ENCODE measurements at regions not wholly inside any gene's neighbourhood (a gene's known extent, or its start where the extent isn't known, plus 50 kb on each side); places are given as distances from the start of the nearest gene placed in this dataset.
"Not testable (repeated sequence)": the region's sequence is repeated elsewhere in the genome, so short reads cannot be mapped to it uniquely, and the experiment has no call there.

- H4K8ac ChIP-seq (ENCODE audit: low read depth in 2 of 2, low read length in 2 of 2): no peak overlapping the region
- H3K4ac ChIP-seq (ENCODE audit: low read depth, low read length): no peak overlapping the region
- no peak overlapping the region for H4K91ac ChIP-seq (ENCODE audit: insufficient read depth, low read depth, low read length)
- peaks cover 50% of the 10 kb centered on the region for H3K9me3 ChIP-seq (ENCODE audit: control insufficient read depth, insufficient read depth, low read length)
- H3K56ac ChIP-seq (ENCODE audit: extremely low read depth, insufficient read depth, low read length): no peak overlapping the region
- H4K20me1 ChIP-seq (ENCODE audit: insufficient read depth, low read length): no peaks in the 10 kb centered on the region
- dilution Hi-C loops (cut with HindIII; ENCODE audit: low sequenced_read_pairs, unreplicated experiment) (no loop called here), in situ Hi-C loops (cut with MboI; ENCODE audit: low sequenced_read_pairs) (no loop called here), intact Hi-C loops (cut with micrococcal nuclease) (no loop called here)
- ChIA-PET POLR2A (ENCODE audit: unreplicated experiment) (no interaction called here), CTCF (no interaction called here)
- H3K4me2 ChIP-seq (ENCODE audit: low read depth, low read length): no peak overlapping the region
- no peak overlapping the region for H4K5ac ChIP-seq (ENCODE audit: low read depth, low read length)
- H3K9me1 ChIP-seq (ENCODE audit: insufficient read depth, low read length): no peaks in the 10 kb centered on the region
- no peak overlapping the region for H2BK20ac ChIP-seq (ENCODE audit: low read depth, low read length)
- ATAC-seq (ENCODE audit: low read depth): no peak
- no peak overlapping the region for H3K4me3 ChIP-seq (ENCODE audit: insufficient read depth, low read depth, low read length)
- no peak overlapping the region for H3K18ac ChIP-seq (ENCODE audit: low read depth, low read length)
- H3K27me3 ChIP-seq (ENCODE audit: control insufficient read depth, insufficient read depth, low read length): no peaks in the 10 kb centered on the region
- no peaks in the 10 kb centered on the region for H3K79me1 ChIP-seq (ENCODE audit: low read depth in 1 of 2, low read length in 2 of 2)
- no peak overlapping the region for H3K27ac ChIP-seq (ENCODE audit: insufficient read depth, low read length)
- no peak overlapping the region for H2AK9ac ChIP-seq (replicated peaks; ENCODE audit: low read depth, low read length, poor library complexity)
- no peak for DNase-seq
- H3K4me1 ChIP-seq (ENCODE audit: control insufficient read depth, insufficient read depth, low read length): no peaks in the 10 kb centered on the region
- H3K36me3 ChIP-seq (ENCODE audit: control insufficient read depth, insufficient read depth, low read length): no peaks in the 10 kb centered on the region
- no peak overlapping the region for H3K23ac ChIP-seq (ENCODE audit: low read depth, low read length)
- H2BK5ac ChIP-seq (ENCODE audit: low read depth, low read length, poor library complexity, severe bottlenecking): no peak overlapping the region
- no peak overlapping the region for H2BK120ac ChIP-seq (ENCODE audit: low read depth, low read length)
- no TSS peak for BruUV-seq (replicated peaks)
- no peak overlapping the region for H2AK5ac ChIP-seq (ENCODE audit: low read depth, low read length)
- H3K9ac ChIP-seq (ENCODE audit: low read depth, low read length): no peak overlapping the region
- no peak overlapping the region for H3K14ac ChIP-seq (replicated peaks; ENCODE audit: low read depth, low read length)
- H2AFZ ChIP-seq (replicated peaks; ENCODE audit: low read length, poor library complexity): no peak overlapping the region
- no peak for TF ChIP-seq USF2 (IDR thresholded peaks at IDR 0.05; ENCODE audit: low read depth, low read length)
- no peak overlapping the region for H2BK15ac ChIP-seq (ENCODE audit: low read depth, low read length)
- 33% methylated on average over 1 of the region's 8 CpGs; no CpG with 5 or more reads in 1 of the 2 experiments for WGBS, 2 experiments (ENCODE audit: extremely low coverage in 2 of 2, insufficient read length in 1 of 2)
These were observed 442.6 kb upstream of the MYT1L start for GRCh38 chr2:2773692-2774091.

- in situ Hi-C loops (cut with MboI; ENCODE audit: low sequenced_read_pairs); H3K4me1 ChIP-seq (ENCODE audit: control insufficient read depth, insufficient read depth, low read length); H2BK20ac ChIP-seq (ENCODE audit: low read depth, low read length); H3K79me1 ChIP-seq (ENCODE audit: low read depth in 1 of 2, low read length in 2 of 2); dilution Hi-C loops (cut with HindIII; ENCODE audit: low sequenced_read_pairs, unreplicated experiment); H3K4ac ChIP-seq (ENCODE audit: low read depth, low read length); H2BK120ac ChIP-seq (ENCODE audit: low read depth, low read length); H3K14ac ChIP-seq (replicated peaks; ENCODE audit: low read depth, low read length); H4K5ac ChIP-seq (ENCODE audit: low read depth, low read length); H2BK15ac ChIP-seq (ENCODE audit: low read depth, low read length); H3K4me2 ChIP-seq (ENCODE audit: low read depth, low read length); H3K4me3 ChIP-seq (ENCODE audit: insufficient read depth, low read depth, low read length); H2AK5ac ChIP-seq (ENCODE audit: low read depth, low read length); H3K27ac ChIP-seq (ENCODE audit: insufficient read depth, low read length); H3K9me1 ChIP-seq (ENCODE audit: insufficient read depth, low read length); BruUV-seq (replicated peaks); H2AFZ ChIP-seq (replicated peaks; ENCODE audit: low read length, poor library complexity); H2AK9ac ChIP-seq (replicated peaks; ENCODE audit: low read depth, low read length, poor library complexity); H4K91ac ChIP-seq (ENCODE audit: insufficient read depth, low read depth, low read length); H2BK5ac ChIP-seq (ENCODE audit: low read depth, low read length, poor library complexity, severe bottlenecking); H3K56ac ChIP-seq (ENCODE audit: extremely low read depth, insufficient read depth, low read length); intact Hi-C loops (cut with micrococcal nuclease); H3K9ac ChIP-seq (ENCODE audit: low read depth, low read length); H3K23ac ChIP-seq (ENCODE audit: low read depth, low read length); H3K36me3 ChIP-seq (ENCODE audit: control insufficient read depth, insufficient read depth, low read length); DNase-seq; H3K18ac ChIP-seq (ENCODE audit: low read depth, low read length); H3K27me3 ChIP-seq (ENCODE audit: control insufficient read depth, insufficient read depth, low read length); POLR2A ChIA-PET (ENCODE audit: unreplicated experiment); H4K20me1 ChIP-seq (ENCODE audit: insufficient read depth, low read length); H4K8ac ChIP-seq (ENCODE audit: low read depth in 2 of 2, low read length in 2 of 2); ATAC-seq (ENCODE audit: low read depth); CTCF ChIA-PET: not testable (repeated sequence)
- 0% methylated on average over 1 of the region's 11 CpGs; no CpG with 5 or more reads in 1 of the 2 experiments for WGBS, 2 experiments (ENCODE audit: extremely low coverage in 2 of 2, insufficient read length in 1 of 2)
- peaks cover 55% of the 10 kb centered on the region for H3K9me3 ChIP-seq (ENCODE audit: control insufficient read depth, insufficient read depth, low read length)
These were observed 442.0 kb upstream of the MYT1L start for GRCh38 chr2:2773080-2773479.
